Lower leg skin (tissue), 4 donors: ENCODE measurements at regions not wholly inside any gene's neighbourhood (a gene's known extent, or its start where the extent isn't known, plus 50 kb on each side); places are given as distances from the start of the nearest gene placed in this dataset.
A peak's percentile ranks its signal among the peaks of the same experiment; 100 is the strongest.

Source experiments
- DNase-seq, 2 donors: peaks; one replicate each; pipeline ENCODE4 v3.0.0-alpha.2; 2019; ENCODE audit warnings: low spot score in 2 of 2
- H3K4me3 ChIP-seq: fragments of 200-600 bp; sonication (generic); 2 replicates; pipeline ENCODE4 v1.5.1; 2017; ENCODE audit warnings: mild to moderate bottlenecking, low read depth; ENCODE audit not compliant: poor library complexity, severe bottlenecking
- CTCF ChIP-seq, 3 donors: fragments of 450-650 bp; IDR thresholded peaks; one replicate each; pipeline ENCODE4 v1.5.1; 2016; ENCODE audit warnings: antibody characterized with exemption in 3 of 3, mild to moderate bottlenecking in 3 of 3, moderate library complexity in 2 of 3
- POLR2A ChIP-seq, 2 donors: fragments of 450-650 bp; IDR thresholded peaks; one replicate each; pipeline ENCODE4 v1.6.1; 2016 to 2017; ENCODE audit warnings: antibody characterized with exemption in 2 of 2, mild to moderate bottlenecking in 1 of 2, moderate library complexity in 1 of 2
- whole genome bisulfite sequencing, 2 donors: methylation state at CpG; one replicate each; pipeline ENCODE4 v1.1.5; 2018; 5-methylcytosine and 5-hydroxymethylcytosine counted together
- intact Hi-C: fragments of 100-400 bp; cut with DNase I; formaldehyde crosslinking; loops from one replicate; pipeline ENCODE4 v1.15.0; 2023; ENCODE audit warnings: low total_unique reads

GRCh38 chr10:2761311-2761710, 306.0 kb upstream of the PFKP start:
- no peak overlapping the region for H3K4me3 ChIP-seq
- intact Hi-C loops: no loop called here
- DNase-seq: no peak
- TF ChIP-seq POLR2A (IDR thresholded peaks at IDR 0.05) (no peak), CTCF (IDR thresholded peaks at IDR 0.05) (no peak)
- WGBS, 2 donors: 85 to 88% methylated on average over 10 of the region's 10 CpGs

- TF ChIP-seq CTCF (IDR thresholded peaks at IDR 0.05) (no peak), POLR2A (IDR thresholded peaks at IDR 0.05) (no peak)
- 71 to 90% methylated on average over 2 of the region's 2 CpGs for WGBS, 2 donors
Measured at GRCh38 chr10:2760736-2761135, 306.6 kb upstream of the PFKP start.

GRCh38 chr10:2759233-2759632, 308.1 kb upstream of the PFKP start:
- DNase-seq: no peak
- no peak for TF ChIP-seq CTCF (IDR thresholded peaks at IDR 0.05)
- TF ChIP-seq POLR2A (IDR thresholded peaks at IDR 0.05): no peak
- H3K4me3 ChIP-seq: no peak overlapping the region
- intact Hi-C loops: no loop called here
- WGBS, 2 donors: 58 to 65% methylated on average over 4 of the region's 4 CpGs

More at GRCh38 chr10:2760736-2761135, 306.6 kb upstream of the PFKP start:
- intact Hi-C loops: no loop called here
- DNase-seq: no peak
- no peak overlapping the region for H3K4me3 ChIP-seq

- no peak for TF ChIP-seq POLR2A (IDR thresholded peaks at IDR 0.05)
- TF ChIP-seq CTCF (IDR thresholded peaks at IDR 0.05): peak in 1 of 3 donors; percentile 15
- no peak for DNase-seq
- 60 to 71% methylated on average over 6 of the region's 6 CpGs for WGBS, 2 donors
- no peak overlapping the region for H3K4me3 ChIP-seq
- intact Hi-C loops: no loop called here
Measured at GRCh38 chr10:2754943-2755342, 312.4 kb upstream of the PFKP start.

GRCh38 chr10:2748287-2748686, 319.1 kb upstream of the PFKP start:
- DNase-seq: no peak
- H3K4me3 ChIP-seq: no peak overlapping the region
- TF ChIP-seq POLR2A (IDR thresholded peaks at IDR 0.05) (no peak), CTCF (IDR thresholded peaks at IDR 0.05) (no peak)
- intact Hi-C loops: no loop called here
- WGBS, 2 donors: 94% methylated on average over 10 of the region's 10 CpGs

- no peak for TF ChIP-seq POLR2A (IDR thresholded peaks at IDR 0.05)
- intact Hi-C loops: no loop called here
- no peak overlapping the region for H3K4me3 ChIP-seq
- no peak for DNase-seq
- 92 to 93% methylated on average over 8 of the region's 8 CpGs for WGBS, 2 donors
Measured at GRCh38 chr10:2746638-2747037, 320.7 kb upstream of the PFKP start.
